ENCODE measurements at regions not wholly inside any gene's neighbourhood (a gene's known extent, or its start where the extent isn't known, plus 50 kb on each side); places are given as distances from the start of the nearest gene placed in this dataset.

DNA sequence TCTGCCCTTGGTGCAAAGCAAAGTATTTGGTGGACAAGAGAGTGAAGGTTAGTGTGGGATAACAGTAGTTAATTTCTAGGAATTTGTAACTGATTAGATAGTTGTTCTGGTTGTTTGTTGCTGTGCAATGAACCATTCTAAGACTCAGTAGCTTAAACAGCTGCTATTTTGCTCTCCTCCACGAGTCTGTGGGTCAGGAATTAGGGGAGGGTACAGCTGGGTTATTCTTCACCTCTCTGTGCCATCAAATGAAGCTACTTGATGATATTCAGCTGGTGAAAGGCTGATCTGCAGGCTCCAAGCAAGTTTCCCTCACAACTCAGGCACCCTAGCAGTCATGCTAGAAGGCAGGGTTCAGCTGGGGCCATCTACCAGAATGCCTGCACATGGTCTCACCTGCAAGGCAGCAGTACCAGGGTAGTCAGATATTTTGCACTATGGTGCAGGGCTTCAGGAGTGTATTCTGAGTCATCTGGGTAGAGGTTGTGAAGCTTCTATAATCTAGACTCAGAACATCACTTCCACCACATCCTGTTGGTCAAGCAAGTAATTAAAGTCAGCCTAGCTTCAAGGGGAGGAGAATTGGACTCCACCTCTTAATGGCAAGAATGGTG lies 159.5 kb upstream of the SLC28A3 start (continued):
- TF ChIP-seq, protein P1, sequence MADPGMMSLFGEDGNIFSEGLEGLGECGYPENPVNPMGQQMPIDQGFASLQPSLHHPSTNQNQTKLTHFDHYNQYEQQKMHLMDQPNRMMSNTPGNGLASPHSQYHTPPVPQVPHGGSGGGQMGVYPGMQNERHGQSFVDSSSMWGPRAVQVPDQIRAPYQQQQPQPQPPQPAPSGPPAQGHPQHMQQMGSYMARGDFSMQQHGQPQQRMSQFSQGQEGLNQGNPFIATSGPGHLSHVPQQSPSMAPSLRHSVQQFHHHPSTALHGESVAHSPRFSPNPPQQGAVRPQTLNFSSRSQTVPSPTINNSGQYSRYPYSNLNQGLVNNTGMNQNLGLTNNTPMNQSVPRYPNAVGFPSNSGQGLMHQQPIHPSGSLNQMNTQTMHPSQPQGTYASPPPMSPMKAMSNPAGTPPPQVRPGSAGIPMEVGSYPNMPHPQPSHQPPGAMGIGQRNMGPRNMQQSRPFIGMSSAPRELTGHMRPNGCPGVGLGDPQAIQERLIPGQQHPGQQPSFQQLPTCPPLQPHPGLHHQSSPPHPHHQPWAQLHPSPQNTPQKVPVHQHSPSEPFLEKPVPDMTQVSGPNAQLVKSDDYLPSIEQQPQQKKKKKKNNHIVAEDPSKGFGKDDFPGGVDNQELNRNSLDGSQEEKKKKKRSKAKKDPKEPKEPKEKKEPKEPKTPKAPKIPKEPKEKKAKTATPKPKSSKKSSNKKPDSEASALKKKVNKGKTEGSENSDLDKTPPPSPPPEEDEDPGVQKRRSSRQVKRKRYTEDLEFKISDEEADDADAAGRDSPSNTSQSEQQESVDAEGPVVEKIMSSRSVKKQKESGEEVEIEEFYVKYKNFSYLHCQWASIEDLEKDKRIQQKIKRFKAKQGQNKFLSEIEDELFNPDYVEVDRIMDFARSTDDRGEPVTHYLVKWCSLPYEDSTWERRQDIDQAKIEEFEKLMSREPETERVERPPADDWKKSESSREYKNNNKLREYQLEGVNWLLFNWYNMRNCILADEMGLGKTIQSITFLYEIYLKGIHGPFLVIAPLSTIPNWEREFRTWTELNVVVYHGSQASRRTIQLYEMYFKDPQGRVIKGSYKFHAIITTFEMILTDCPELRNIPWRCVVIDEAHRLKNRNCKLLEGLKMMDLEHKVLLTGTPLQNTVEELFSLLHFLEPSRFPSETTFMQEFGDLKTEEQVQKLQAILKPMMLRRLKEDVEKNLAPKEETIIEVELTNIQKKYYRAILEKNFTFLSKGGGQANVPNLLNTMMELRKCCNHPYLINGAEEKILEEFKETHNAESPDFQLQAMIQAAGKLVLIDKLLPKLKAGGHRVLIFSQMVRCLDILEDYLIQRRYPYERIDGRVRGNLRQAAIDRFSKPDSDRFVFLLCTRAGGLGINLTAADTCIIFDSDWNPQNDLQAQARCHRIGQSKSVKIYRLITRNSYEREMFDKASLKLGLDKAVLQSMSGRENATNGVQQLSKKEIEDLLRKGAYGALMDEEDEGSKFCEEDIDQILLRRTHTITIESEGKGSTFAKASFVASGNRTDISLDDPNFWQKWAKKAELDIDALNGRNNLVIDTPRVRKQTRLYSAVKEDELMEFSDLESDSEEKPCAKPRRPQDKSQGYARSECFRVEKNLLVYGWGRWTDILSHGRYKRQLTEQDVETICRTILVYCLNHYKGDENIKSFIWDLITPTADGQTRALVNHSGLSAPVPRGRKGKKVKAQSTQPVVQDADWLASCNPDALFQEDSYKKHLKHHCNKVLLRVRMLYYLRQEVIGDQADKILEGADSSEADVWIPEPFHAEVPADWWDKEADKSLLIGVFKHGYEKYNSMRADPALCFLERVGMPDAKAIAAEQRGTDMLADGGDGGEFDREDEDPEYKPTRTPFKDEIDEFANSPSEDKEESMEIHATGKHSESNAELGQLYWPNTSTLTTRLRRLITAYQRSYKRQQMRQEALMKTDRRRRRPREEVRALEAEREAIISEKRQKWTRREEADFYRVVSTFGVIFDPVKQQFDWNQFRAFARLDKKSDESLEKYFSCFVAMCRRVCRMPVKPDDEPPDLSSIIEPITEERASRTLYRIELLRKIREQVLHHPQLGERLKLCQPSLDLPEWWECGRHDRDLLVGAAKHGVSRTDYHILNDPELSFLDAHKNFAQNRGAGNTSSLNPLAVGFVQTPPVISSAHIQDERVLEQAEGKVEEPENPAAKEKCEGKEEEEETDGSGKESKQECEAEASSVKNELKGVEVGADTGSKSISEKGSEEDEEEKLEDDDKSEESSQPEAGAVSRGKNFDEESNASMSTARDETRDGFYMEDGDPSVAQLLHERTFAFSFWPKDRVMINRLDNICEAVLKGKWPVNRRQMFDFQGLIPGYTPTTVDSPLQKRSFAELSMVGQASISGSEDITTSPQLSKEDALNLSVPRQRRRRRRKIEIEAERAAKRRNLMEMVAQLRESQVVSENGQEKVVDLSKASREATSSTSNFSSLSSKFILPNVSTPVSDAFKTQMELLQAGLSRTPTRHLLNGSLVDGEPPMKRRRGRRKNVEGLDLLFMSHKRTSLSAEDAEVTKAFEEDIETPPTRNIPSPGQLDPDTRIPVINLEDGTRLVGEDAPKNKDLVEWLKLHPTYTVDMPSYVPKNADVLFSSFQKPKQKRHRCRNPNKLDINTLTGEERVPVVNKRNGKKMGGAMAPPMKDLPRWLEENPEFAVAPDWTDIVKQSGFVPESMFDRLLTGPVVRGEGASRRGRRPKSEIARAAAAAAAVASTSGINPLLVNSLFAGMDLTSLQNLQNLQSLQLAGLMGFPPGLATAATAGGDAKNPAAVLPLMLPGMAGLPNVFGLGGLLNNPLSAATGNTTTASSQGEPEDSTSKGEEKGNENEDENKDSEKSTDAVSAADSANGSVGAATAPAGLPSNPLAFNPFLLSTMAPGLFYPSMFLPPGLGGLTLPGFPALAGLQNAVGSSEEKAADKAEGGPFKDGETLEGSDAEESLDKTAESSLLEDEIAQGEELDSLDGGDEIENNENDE (IDR thresholded peaks at IDR 0.05; ENCODE audit: insufficient replicate concordance, low read length): no peak
- no peak for TF ChIP-seq POLR2A (IDR thresholded peaks at IDR 0.05; ENCODE audit: control extremely low read depth in 1 of 2, low read depth in 2 of 2, low read length in 2 of 2)
- no peak for TF ChIP-seq MAX (IDR thresholded peaks at IDR 0.05)
- no peak for TF ChIP-seq POLR2AphosphoS5 (IDR thresholded peaks at IDR 0.05; ENCODE audit: low read depth, low read length)
- no peak for TF ChIP-seq SIRT6 (IDR thresholded peaks at IDR 0.05; ENCODE audit: low read length)
- TF ChIP-seq SUZ12 (IDR thresholded peaks at IDR 0.05; ENCODE audit: low read length): no peak
- no peak for TF ChIP-seq YY1 (IDR thresholded peaks at IDR 0.05; ENCODE audit: low read depth, low read length)
- TF ChIP-seq TAF7 (optimal IDR thresholded peaks at IDR 0.05; ENCODE audit: borderline replicate concordance, low read depth, low read length): no peak
- no peak for TF ChIP-seq E2F6 (IDR thresholded peaks at IDR 0.05)
- TF ChIP-seq CBX8 (IDR thresholded peaks at IDR 0.05; ENCODE audit: borderline replicate concordance, low read depth, low read length): no peak
- no peak for TF ChIP-seq GABPA (IDR thresholded peaks at IDR 0.05; ENCODE audit: borderline replicate concordance, insufficient read depth, low read length)

All from H1 (cell line).